Endothelial cell (in vitro differentiated cells): ENCODE measurements at regions not wholly inside any gene's neighbourhood (a gene's known extent, or its start where the extent isn't known, plus 50 kb on each side); places are given as distances from the start of the nearest gene placed in this dataset.

ENCODE experiments used
- DNase-seq: peaks from one replicate; pipeline ENCODE4 v3.0.0; 2021; ENCODE audit warnings: low spot score
- H3K27ac Mint-ChIP-seq: one replicate; pipeline ENCODE4 v1.8.0; 2021; ENCODE audit warnings: mixed read lengths, inconsistent platforms; ENCODE audit not compliant: unreplicated experiment
- H3K27me3 Mint-ChIP-seq: one replicate; pipeline ENCODE4 v1.8.0; 2021; ENCODE audit warnings: mild to moderate bottlenecking, moderate library complexity, mixed read lengths, inconsistent platforms; ENCODE audit not compliant: unreplicated experiment
- H3K36me3 Mint-ChIP-seq: one replicate; pipeline ENCODE4 v1.8.0; 2021; ENCODE audit warnings: mild to moderate bottlenecking, low read depth, mixed read lengths, inconsistent platforms; ENCODE audit not compliant: unreplicated experiment
- H3K4me1 Mint-ChIP-seq: one replicate; pipeline ENCODE4 v1.8.0; 2021; ENCODE audit warnings: mild to moderate bottlenecking, mixed read lengths, inconsistent platforms; ENCODE audit not compliant: unreplicated experiment
- H3K4me3 Mint-ChIP-seq: one replicate; pipeline ENCODE4 v1.8.0; 2021; ENCODE audit warnings: mild to moderate bottlenecking, mixed read lengths, inconsistent platforms; ENCODE audit not compliant: unreplicated experiment
- H3K9me3 Mint-ChIP-seq: one replicate; pipeline ENCODE4 v1.8.0; 2021; ENCODE audit warnings: mixed read lengths, inconsistent platforms; ENCODE audit not compliant: unreplicated experiment
- TF ChIP-seq, protein P1 (sequence below): fragments of 200-600 bp; sonication (generic); IDR thresholded peaks from one replicate; pipeline ENCODE4 v1.5.0; 2021; ENCODE audit warnings: antibody characterized with exemption; ENCODE audit not compliant: unreplicated experiment

DNA sequence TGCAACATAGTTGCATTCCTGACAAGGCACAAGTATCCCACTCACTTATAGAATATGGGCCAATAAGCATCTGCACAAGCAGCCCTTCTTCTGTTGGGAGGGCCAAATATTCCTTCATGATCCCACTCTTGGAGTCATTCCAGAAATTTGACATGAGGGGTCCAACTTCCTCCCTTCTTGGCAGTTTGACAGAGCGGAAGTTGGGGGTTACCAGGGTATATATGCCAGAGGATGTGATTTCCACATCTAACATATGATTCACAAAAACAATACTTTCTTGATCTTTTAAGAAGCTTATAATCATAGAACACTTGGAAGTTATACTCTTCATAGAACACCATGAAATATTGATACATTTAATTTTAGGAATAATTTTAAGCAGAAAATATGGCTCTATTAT, 100.9 kb upstream of the CRBN start:
- TF ChIP-seq, protein P1, sequence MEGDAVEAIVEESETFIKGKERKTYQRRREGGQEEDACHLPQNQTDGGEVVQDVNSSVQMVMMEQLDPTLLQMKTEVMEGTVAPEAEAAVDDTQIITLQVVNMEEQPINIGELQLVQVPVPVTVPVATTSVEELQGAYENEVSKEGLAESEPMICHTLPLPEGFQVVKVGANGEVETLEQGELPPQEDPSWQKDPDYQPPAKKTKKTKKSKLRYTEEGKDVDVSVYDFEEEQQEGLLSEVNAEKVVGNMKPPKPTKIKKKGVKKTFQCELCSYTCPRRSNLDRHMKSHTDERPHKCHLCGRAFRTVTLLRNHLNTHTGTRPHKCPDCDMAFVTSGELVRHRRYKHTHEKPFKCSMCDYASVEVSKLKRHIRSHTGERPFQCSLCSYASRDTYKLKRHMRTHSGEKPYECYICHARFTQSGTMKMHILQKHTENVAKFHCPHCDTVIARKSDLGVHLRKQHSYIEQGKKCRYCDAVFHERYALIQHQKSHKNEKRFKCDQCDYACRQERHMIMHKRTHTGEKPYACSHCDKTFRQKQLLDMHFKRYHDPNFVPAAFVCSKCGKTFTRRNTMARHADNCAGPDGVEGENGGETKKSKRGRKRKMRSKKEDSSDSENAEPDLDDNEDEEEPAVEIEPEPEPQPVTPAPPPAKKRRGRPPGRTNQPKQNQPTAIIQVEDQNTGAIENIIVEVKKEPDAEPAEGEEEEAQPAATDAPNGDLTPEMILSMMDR, result no peak
- Mint-ChIP-seq H3K36me3 (peaks cover 6% of the 10 kb centered on the region), H3K4me1 (no peaks in the 10 kb centered on the region), H3K27me3 (peaks cover 2% of the 10 kb centered on the region), H3K4me3 (no peak overlapping the region), H3K27ac (no peak overlapping the region), H3K9me3 (peaks cover 28% of the 10 kb centered on the region)
- DNase-seq, result no peak

DNA sequence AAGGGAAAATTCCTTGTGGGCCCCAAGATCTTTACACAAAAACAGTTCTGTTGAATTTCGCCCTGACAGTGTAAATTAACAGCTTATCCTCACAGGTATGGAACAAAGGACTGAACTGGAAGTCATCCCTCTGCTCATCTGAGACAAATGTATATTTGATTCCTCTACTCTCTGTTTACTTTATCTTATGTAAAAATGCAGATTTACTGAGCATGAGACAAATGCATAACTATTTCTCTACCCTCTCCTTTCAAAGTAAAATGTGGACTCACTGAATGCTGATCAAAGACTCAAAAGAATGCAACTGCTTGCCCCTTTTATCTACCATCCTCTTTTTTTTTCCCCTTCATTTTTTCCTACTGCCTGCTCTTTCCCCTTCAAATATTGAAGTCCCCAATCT, 98.6 kb upstream of the CRBN start:
- TF ChIP-seq, protein P1, result no peak
- H3K4me1 Mint-ChIP-seq, result no peaks in the 10 kb centered on the region
- H3K27me3 Mint-ChIP-seq, result peaks cover 1% of the 10 kb centered on the region
- H3K36me3 Mint-ChIP-seq, result no peaks in the 10 kb centered on the region
- no peak overlapping the region for H3K4me3 Mint-ChIP-seq
- H3K9me3 Mint-ChIP-seq, result peaks cover 21% of the 10 kb centered on the region
- H3K27ac Mint-ChIP-seq, result no peak overlapping the region
- DNase-seq, result no peak

DNA sequence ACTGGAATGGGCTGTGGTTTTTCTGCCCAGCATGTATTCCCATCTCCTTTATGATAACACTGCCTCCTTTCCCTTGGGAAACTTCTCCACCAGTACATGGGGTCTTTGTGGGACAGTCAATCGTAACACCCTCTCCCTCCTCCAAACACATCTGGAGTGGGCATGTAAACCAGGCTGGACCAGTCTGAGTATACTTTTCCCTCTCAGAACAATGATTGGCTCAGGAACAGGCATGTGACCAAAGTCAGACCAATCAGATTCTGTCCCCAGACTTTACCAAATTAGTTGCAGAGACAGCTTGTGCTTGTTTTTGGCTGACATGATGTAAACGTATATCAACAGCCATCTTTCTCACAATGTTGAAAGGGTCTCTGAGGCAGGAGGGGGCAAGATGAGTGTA, 97.1 kb upstream of the CRBN start:
- Mint-ChIP-seq H3K4me1 (no peaks in the 10 kb centered on the region), H3K9me3 (peaks cover 30% of the 10 kb centered on the region), H3K27me3 (peaks cover 1% of the 10 kb centered on the region), H3K27ac (no peak overlapping the region), H3K4me3 (no peak overlapping the region), H3K36me3 (no peaks in the 10 kb centered on the region)
- no peak for DNase-seq
- TF ChIP-seq, protein P1, result no peak

DNA sequence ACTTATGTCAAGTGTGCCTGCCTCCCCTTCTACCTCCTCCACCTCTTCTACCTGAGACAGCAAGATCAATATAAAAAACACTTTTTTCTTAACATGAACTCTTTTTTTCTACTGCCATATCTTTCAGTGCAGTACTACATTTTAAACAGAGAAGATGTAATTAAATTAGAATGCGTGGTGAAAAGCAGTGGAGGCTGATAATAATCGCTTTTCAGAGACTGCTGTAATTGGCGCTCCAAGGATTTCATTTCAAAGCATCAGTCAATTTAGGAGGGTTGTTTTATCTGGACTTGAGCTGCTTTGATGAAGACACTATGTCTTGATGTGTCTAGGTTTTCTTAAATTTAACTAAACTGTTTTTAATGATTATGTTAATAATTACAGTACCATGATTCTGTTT, 85.3 kb upstream of the CRBN start:
- Mint-ChIP-seq H3K4me3 (no peak overlapping the region), H3K9me3 (peaks cover 40% of the 10 kb centered on the region), H3K27me3 (no peaks in the 10 kb centered on the region), H3K36me3 (no peaks in the 10 kb centered on the region), H3K4me1 (no peaks in the 10 kb centered on the region), H3K27ac (no peak overlapping the region)
- TF ChIP-seq, protein P1, result no peak
- DNase-seq, result no peak

DNA sequence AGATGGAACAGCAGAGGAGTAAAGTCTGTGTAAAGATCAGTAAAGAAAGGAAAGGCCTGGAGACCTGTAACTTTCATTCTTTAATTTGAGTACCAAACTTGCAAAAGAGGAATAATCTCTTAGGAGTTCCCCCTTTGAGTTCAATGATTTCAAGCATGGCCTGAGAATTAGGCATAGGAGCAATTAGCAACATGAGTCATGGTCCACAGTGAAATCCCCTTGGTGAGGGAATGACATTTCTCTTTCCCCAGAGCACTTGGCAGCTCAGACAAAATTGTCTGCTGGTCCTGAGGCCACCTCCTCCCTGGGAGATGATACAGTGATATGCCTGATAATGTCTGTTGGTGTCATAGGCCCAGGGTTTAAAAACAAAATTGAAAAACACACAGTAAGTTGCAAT, 81.4 kb upstream of the CRBN start:
- Mint-ChIP-seq H3K36me3 (no peaks in the 10 kb centered on the region), H3K4me1 (no peaks in the 10 kb centered on the region), H3K4me3 (no peak overlapping the region), H3K27me3 (no peaks in the 10 kb centered on the region), H3K9me3 (peaks cover 33% of the 10 kb centered on the region), H3K27ac (no peak overlapping the region)
- TF ChIP-seq, protein P1, result no peak
- no peak for DNase-seq
